Stimulated activated naive B cell treated with anti-CD40 and anti-IgM and Interleukin-4, amounts not matched to agents 10 μg/mL and 1 μg/mL and 100 μg/mL, for 72 hours (primary cell): ENCODE measurements at regions not wholly inside any gene's neighbourhood (a gene's known extent, or its start where the extent isn't known, plus 50 kb on each side); places are given as distances from the start of the nearest gene placed in this dataset.

Experiments
- ATAC-seq, 2 donors: fragments of 150-1000 bp; cut with Tn5 transposase; replicated peaks; 2 replicates each; pipeline ENCODE4 v1.10.0; 2021; ENCODE audit warnings: moderate library complexity in 1 of 2
- DNase-seq: peaks from one replicate; pipeline ENCODE4 v3.0.0; 2021
- H3K27ac Mint-ChIP-seq: one replicate; pipeline ENCODE4 v1.8.0; 2022; ENCODE audit warnings: mild to moderate bottlenecking, mixed read lengths
- H3K27me3 Mint-ChIP-seq, 2 donors: one replicate each; pipeline ENCODE4 v1.8.0; 2022; ENCODE audit warnings: mixed read lengths in 2 of 2
- H3K36me3 Mint-ChIP-seq, 2 donors: one replicate each; pipeline ENCODE4 v1.8.0; 2022; ENCODE audit warnings: mixed read lengths in 2 of 2, mild to moderate bottlenecking in 1 of 2
- H3K4me1 Mint-ChIP-seq, 2 donors: one replicate each; pipeline ENCODE4 v1.8.0; 2022; ENCODE audit warnings: mixed read lengths in 2 of 2, mild to moderate bottlenecking in 1 of 2
- H3K4me3 Mint-ChIP-seq, 2 donors: one replicate each; pipeline ENCODE4 v1.8.0; 2022; ENCODE audit warnings: mild to moderate bottlenecking in 2 of 2, mixed read lengths in 2 of 2, moderate library complexity in 1 of 2
- H3K9me3 Mint-ChIP-seq, 2 donors: one replicate each; pipeline ENCODE4 v1.8.0; 2022; ENCODE audit warnings: mixed read lengths in 2 of 2, mild to moderate bottlenecking in 1 of 2

DNA sequence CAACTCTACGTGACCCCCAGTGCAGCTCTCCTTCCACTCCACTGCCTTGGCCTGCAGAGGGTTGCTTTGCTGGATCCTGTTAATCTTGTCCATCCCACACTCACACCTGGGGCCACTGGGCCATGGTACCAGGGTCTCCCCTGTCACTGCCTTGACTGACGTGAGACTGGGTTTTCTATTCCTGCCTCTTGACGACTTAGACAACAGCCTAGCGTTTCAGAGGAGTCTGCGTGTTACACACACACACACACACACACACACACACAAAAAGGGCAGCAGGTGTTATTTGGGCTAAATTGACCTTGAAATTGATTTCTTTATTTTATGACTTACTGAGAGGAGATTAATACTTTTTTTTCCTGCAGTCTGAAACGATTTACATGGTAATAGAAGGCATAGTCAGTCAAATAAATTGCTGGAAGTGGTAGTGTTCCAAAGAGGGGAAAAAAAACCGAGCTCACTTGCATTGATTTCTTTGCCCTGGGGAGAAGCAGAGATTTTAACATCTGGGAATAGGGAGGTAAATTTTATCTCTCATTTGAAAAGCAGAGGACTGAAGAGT, 492.3 kb upstream of the EEF2KMT start:
- DNase-seq (no peak), ATAC-seq (no peak)
- no peaks in the 10 kb centered on the region for H3K4me1 Mint-ChIP-seq
- H3K4me3 Mint-ChIP-seq = no peak overlapping the region
- no peak overlapping the region for H3K27ac Mint-ChIP-seq
- H3K27me3 Mint-ChIP-seq = peaks cover 0 to 6% of the 10 kb centered on the region in 2 donors
- H3K9me3 Mint-ChIP-seq = no peaks in the 10 kb centered on the region
- H3K36me3 Mint-ChIP-seq = no peaks in the 10 kb centered on the region

DNA sequence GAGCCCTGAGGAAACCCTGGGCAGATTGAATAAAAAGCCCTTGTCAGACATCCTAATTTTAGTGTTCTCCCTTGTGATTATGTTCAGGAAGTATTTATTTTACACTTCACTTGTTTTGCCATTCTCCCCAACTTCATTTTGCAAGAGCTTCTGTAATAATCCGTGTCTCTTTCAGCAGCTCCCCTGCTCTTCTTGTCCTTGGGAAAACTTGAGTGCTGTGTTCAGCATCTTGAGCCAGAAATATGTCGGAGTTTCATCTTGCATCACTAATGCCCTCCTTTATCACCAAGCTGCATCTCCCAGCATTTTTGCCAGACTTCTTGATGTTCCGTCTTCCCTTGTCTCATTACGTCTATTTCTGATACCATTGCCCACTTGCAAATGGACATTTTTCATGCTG, 486.5 kb upstream of the EEF2KMT start:
- ATAC-seq (no peak), DNase-seq (no peak)
- Mint-ChIP-seq H3K4me1 (no peaks in the 10 kb centered on the region), H3K36me3 (no peaks in the 10 kb centered on the region), H3K27ac (no peak overlapping the region), H3K4me3 (no peak overlapping the region), H3K27me3 (peaks cover 5 to 6% of the 10 kb centered on the region in 2 donors), H3K9me3 (peaks cover 0 to 2% of the 10 kb centered on the region in 2 donors)

DNA sequence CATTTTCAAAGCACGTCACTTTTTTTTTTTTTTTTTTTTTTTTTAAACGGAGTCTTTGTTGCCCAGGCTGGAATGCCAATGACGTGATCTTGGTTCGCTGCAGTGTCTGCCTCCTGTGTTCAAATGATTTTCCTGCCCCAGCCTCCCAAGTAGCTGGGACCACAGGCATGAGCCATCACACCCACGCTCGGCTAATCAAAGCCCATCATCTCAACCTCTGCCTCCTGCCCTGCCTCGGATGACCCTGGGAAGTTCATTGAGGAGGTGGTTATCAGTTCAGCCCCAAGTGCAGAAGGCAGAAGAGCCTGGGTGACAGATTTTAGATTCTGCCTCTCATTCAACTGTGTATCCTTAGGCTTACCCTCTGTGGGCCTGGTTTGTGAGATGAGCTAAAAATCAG, 484.9 kb upstream of the EEF2KMT start:
- Mint-ChIP-seq H3K9me3 (peaks cover 0 to 2% of the 10 kb centered on the region in 2 donors), H3K4me1 (no peaks in the 10 kb centered on the region), H3K27me3 (peaks cover 0 to 7% of the 10 kb centered on the region in 2 donors), H3K27ac (no peak overlapping the region), H3K4me3 (no peak overlapping the region), H3K36me3 (no peaks in the 10 kb centered on the region)
- ATAC-seq (no peak), DNase-seq (no peak)

DNA sequence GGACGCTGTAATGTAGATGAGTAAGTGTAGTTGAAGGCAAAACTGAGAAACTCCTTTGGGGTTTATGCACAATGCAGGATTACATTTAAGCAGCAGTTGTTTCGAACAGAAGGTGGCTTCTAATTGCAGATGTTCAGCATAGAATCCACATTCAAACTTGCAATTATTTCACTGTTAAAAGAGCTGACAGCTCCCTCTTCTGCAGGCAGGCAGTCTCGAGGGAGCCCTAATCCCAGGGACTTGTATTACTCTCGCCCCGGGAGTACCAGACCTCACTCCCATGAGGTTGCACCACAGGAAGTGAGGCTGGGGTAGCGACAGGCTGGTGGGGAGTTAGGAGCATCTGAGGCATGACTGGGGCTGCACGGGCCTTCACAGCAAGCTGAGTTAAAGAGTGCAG, 484.3 kb upstream of the EEF2KMT start:
- ATAC-seq = no peak
- H3K36me3 Mint-ChIP-seq = no peaks in the 10 kb centered on the region
- H3K27ac Mint-ChIP-seq = no peak overlapping the region
- DNase-seq = no peak
- no peaks in the 10 kb centered on the region for H3K4me1 Mint-ChIP-seq
- H3K27me3 Mint-ChIP-seq = peaks cover 0 to 7% of the 10 kb centered on the region in 2 donors
- H3K9me3 Mint-ChIP-seq = peaks cover 0 to 2% of the 10 kb centered on the region in 2 donors
- H3K4me3 Mint-ChIP-seq = no peak overlapping the region

DNA sequence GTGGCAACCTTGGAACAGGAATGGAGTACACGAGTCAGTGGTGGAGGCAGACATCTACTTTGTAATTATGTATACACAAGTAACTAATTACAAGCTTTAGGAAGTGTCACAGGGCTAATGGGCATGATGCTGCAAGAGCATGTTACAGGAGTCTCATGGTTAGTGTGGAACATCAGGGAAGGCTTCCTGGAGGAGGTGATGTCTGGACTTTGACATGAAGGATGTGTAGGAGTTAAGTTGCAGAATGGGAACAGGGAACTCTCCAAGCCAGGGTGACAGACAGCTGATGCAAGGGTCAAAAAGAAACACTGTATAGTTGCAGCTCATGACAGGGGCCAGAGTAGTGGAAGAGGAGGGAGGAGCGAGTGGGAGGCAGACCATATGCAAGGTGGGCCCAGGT, 483.8 kb upstream of the EEF2KMT start:
- Mint-ChIP-seq H3K4me3 (no peak overlapping the region), H3K27ac (no peak overlapping the region), H3K4me1 (no peaks in the 10 kb centered on the region), H3K27me3 (peaks cover 0 to 7% of the 10 kb centered on the region in 2 donors), H3K9me3 (peaks cover 0 to 2% of the 10 kb centered on the region in 2 donors), H3K36me3 (no peaks in the 10 kb centered on the region)
- DNase-seq = no peak
- no peak for ATAC-seq

DNA sequence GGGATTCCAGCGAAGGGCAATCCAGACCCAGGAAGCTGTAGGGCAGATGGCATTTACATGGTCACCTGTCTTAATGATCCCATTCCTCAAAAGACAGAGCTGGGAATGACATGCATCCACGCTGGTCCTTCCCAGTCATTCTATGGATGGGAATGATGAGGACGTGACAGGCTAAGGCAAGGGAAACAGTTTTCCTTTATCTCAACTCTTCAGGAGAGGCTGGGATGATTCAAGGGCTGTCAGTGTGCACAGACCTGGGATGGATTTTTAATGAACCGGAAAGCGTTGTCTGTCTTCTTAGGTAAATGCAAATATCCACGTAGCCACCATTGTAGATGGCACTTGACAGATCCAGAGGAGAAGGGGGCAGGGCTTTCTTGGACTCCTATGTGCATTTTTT, 483.2 kb upstream of the EEF2KMT start:
- no peak overlapping the region for H3K27ac Mint-ChIP-seq
- peaks cover 0 to 7% of the 10 kb centered on the region in 2 donors for H3K27me3 Mint-ChIP-seq
- no peak for DNase-seq
- no peaks in the 10 kb centered on the region for H3K4me1 Mint-ChIP-seq
- H3K36me3 Mint-ChIP-seq = no peaks in the 10 kb centered on the region
- no peak for ATAC-seq
- H3K4me3 Mint-ChIP-seq = no peak overlapping the region
- peaks cover 0 to 2% of the 10 kb centered on the region in 2 donors for H3K9me3 Mint-ChIP-seq

DNA sequence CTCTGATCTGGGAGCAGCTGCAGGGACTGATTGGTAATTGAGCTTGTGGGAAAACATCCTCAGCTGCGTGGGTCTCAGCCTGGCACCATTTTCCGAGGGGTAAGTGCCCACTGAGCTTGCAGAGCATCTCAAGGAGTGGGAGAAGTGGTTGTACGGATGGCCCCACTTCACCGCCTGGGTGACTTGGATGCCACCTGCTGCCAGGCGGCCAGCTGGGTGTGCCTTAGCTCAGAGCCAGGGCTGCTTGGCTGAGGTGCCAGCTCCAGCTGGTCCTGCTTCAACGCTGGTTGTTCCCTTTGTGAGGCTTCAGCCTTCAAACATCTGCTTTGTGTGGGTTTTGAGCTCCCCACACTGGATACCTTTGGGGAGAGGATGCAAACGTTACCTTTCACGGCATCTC, 482.7 kb upstream of the EEF2KMT start:
- H3K9me3 Mint-ChIP-seq = peaks cover 0 to 2% of the 10 kb centered on the region in 2 donors
- no peaks in the 10 kb centered on the region for H3K4me1 Mint-ChIP-seq
- no peak overlapping the region for H3K27ac Mint-ChIP-seq
- H3K27me3 Mint-ChIP-seq = peaks cover 0 to 7% of the 10 kb centered on the region in 2 donors
- no peak overlapping the region for H3K4me3 Mint-ChIP-seq
- DNase-seq (no peak), ATAC-seq (no peak)
- no peaks in the 10 kb centered on the region for H3K36me3 Mint-ChIP-seq

DNA sequence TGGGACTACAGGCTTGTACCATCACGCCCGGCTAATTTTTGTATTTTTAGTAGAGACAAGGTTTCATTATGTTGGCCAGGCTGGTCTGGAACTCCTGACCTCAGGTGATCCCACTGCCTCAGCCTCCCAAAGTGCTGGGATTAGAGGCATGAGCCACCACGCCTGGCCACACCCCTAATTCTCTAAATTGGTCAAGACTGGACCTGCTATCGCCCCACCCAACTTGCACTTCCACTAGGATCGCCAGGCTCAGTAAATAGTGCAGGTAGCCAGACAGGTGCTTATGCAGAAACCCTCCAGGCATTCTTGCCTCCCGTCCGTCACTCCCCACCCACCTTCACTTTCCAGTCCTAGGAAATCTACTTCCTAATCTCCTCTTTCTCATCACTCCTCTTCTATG, 481.4 kb upstream of the EEF2KMT start:
- Mint-ChIP-seq H3K36me3 (no peaks in the 10 kb centered on the region), H3K27me3 (peaks cover 0 to 7% of the 10 kb centered on the region in 2 donors), H3K9me3 (peaks cover 0 to 2% of the 10 kb centered on the region in 2 donors), H3K4me1 (no peaks in the 10 kb centered on the region), H3K4me3 (no peak overlapping the region), H3K27ac (no peak overlapping the region)
- no peak for DNase-seq
- no peak for ATAC-seq

DNA sequence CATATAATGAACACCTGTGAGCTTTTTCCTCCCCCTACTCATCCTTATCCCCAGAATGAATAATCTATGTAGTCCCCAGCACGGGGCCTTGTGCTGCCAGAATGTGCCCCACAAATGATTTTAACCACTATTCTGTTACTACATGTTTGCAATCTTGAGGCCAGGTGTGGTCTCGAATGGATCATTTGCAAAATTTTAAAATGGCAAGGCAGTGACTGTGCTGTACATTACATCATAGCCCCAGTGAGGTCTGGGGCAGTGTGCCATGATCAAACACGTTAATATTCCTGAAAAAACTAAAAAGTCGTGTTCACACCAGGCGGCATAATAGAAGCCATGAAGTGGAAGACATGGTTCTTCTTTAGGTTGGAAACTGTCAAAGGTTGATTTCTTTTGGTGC, 479.9 kb upstream of the EEF2KMT start:
- ATAC-seq = no peak
- no peaks in the 10 kb centered on the region for H3K4me1 Mint-ChIP-seq
- no peak overlapping the region for H3K4me3 Mint-ChIP-seq
- peaks cover 0 to 7% of the 10 kb centered on the region in 2 donors for H3K27me3 Mint-ChIP-seq
- H3K27ac Mint-ChIP-seq = no peak overlapping the region
- no peak for DNase-seq
- H3K36me3 Mint-ChIP-seq = no peaks in the 10 kb centered on the region
- peaks cover 0 to 3% of the 10 kb centered on the region in 2 donors for H3K9me3 Mint-ChIP-seq

DNA sequence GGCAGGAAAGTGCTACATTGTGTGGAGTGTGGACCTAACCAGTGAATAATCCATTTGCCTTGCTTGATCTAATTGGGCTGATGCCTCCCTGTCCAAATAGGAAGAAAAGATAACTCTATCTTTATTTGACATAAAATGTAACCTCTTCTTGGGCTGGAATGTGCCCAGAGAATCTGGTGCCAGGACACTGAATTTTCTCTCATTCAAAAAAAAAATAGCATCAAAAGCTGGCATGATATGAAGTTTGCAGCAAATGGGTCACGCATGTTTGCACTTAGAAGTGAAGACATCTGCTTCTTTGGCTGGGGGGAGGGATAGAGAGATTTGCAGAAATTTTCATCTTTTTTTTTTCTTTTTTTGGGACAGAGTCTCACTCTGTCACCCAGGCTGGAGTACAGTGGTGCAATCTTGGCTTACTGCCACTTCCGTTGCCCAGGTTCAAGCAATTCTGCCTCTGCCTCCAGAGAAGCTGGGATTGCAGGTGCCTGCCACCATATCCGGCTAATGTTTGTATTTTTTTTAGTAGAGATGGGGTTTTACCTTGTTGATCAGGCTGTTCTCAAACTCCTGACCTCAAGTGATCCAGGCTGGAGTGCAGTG, 478.2 kb upstream of the EEF2KMT start:
- Mint-ChIP-seq H3K4me3 (no peak overlapping the region), H3K27me3 (peaks cover 0 to 7% of the 10 kb centered on the region in 2 donors), H3K4me1 (no peaks in the 10 kb centered on the region), H3K9me3 (peaks cover 0 to 5% of the 10 kb centered on the region in 2 donors), H3K27ac (no peak overlapping the region), H3K36me3 (no peaks in the 10 kb centered on the region)
- no peak for ATAC-seq
- DNase-seq = no peak

DNA sequence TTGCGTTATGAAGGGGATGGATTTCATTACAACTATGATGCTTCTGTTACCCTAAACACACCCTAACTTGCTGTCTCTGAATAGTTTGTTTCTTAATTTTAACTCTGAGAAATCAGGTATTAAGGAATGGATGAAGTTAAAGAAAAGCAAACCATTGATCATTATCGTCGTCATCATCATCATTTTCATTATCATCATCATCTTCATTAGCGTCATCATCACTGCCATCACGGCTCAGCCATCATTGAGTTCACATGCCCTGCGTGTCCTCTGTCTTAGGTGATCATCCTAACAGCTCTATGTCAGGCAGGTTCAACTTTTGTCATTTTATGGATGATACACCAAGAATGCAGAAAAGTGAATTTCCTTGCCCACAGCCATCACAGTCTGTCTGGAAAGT, 477.5 kb upstream of the EEF2KMT start:
- ATAC-seq (no peak), DNase-seq (no peak)
- Mint-ChIP-seq H3K9me3 (peaks cover 0 to 5% of the 10 kb centered on the region in 2 donors), H3K27ac (no peak overlapping the region), H3K36me3 (no peaks in the 10 kb centered on the region), H3K4me1 (no peaks in the 10 kb centered on the region), H3K4me3 (no peak overlapping the region), H3K27me3 (peaks cover 0 to 7% of the 10 kb centered on the region in 2 donors)

DNA sequence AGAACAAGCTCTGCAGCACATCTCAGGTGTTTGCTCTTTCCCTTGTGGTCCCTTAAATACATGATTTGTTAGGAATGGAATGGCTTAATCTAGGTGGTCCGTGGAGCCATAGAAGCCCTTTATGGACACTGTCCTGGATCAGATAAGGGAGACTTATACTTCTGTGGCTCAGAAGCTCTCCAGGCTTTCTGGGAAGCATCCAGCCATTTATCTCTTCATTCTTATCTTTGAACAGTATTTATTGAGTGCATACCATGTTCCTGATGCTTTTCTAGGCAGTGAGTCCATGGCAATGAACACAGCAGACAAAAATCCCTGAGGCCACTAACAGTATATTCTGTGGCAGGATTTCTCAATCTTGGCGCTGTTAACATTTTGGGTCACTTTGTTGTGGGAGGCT, 474.5 kb upstream of the EEF2KMT start:
- no peak for ATAC-seq
- no peak for DNase-seq
- H3K4me1 Mint-ChIP-seq = no peaks in the 10 kb centered on the region
- peaks cover 0 to 6% of the 10 kb centered on the region in 2 donors for H3K27me3 Mint-ChIP-seq
- peaks cover 0 to 7% of the 10 kb centered on the region in 2 donors for H3K9me3 Mint-ChIP-seq
- no peak overlapping the region for H3K27ac Mint-ChIP-seq
- no peaks in the 10 kb centered on the region for H3K36me3 Mint-ChIP-seq
- no peak overlapping the region for H3K4me3 Mint-ChIP-seq

DNA sequence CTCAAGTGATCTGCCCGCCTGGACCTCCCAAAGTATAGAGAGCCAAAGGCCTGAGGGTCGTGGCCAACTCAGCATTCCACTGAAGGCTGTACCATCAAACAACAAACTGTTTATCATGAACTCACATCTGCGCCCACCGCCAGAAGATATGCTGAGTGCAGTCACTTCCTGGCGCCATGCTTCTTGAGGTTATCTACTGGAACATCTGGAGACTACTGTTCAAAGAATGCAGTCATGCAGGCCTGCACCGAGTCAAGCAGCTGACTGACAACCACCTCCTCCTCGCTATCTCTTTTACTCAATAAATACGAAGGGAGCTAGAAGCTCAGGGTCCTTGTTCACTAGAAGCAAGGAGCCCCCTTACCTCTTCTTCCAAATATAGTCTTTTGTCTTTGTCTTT, 473.9 kb upstream of the EEF2KMT start:
- Mint-ChIP-seq H3K36me3 (no peaks in the 10 kb centered on the region), H3K9me3 (peaks cover 0 to 7% of the 10 kb centered on the region in 2 donors), H3K27ac (no peak overlapping the region), H3K4me3 (no peak overlapping the region), H3K27me3 (peaks cover 0 to 6% of the 10 kb centered on the region in 2 donors), H3K4me1 (no peaks in the 10 kb centered on the region)
- ATAC-seq = no peak
- no peak for DNase-seq

DNA sequence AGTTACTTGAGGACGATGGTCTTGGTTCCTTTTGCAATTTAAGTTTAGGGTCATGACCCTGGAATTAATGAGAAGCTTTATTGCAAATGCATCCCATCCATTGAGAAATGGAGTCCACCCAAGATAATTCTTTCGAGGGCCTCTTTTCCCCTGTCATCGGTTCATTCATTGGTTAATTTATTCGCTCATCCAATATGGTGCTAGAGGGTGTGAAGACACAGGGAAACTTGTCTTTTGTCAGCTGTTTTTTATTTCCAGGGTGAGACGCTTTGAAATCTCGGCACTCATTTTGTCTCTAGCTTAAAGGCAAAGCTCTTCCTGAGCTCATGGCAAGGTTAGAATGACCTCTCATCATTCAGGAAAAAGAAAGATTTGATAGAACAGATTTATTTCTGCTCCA, 464.2 kb upstream of the EEF2KMT start:
- Mint-ChIP-seq H3K27me3 (no peaks in the 10 kb centered on the region), H3K4me3 (no peak overlapping the region), H3K9me3 (peaks cover 6 to 18% of the 10 kb centered on the region in 2 donors), H3K27ac (no peak overlapping the region), H3K36me3 (no peaks in the 10 kb centered on the region), H3K4me1 (no peaks in the 10 kb centered on the region)
- ATAC-seq (no peak), DNase-seq (no peak)

DNA sequence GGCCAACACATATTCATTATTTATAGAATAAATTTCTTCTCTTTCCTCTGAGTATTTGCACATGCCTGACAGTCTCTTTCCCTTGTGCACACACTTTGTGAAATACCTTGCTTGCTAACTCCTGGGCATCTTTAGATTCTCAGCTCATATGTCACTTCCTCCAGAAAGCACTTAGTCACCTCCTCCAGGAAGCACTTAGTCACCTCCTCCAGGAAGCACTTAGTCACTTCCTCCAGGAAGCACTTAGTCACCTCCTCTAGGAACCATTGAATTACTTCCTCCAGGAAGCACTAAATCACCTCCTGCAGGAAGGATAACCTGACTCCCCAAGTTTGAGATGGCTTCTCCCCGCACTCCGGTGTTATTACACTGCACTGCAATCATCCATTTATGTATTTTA, 462.5 kb upstream of the EEF2KMT start:
- H3K27me3 Mint-ChIP-seq = no peaks in the 10 kb centered on the region
- DNase-seq (no peak), ATAC-seq (no peak)
- no peaks in the 10 kb centered on the region for H3K36me3 Mint-ChIP-seq
- no peak overlapping the region for H3K4me3 Mint-ChIP-seq
- H3K27ac Mint-ChIP-seq = no peak overlapping the region
- H3K9me3 Mint-ChIP-seq = peaks cover 6 to 18% of the 10 kb centered on the region in 2 donors
- no peaks in the 10 kb centered on the region for H3K4me1 Mint-ChIP-seq
